ENCODE measurements at regions not wholly inside any gene's neighbourhood (a gene's known extent, or its start where the extent isn't known, plus 50 kb on each side); places are given as distances from the start of the nearest gene placed in this dataset.

DNA sequence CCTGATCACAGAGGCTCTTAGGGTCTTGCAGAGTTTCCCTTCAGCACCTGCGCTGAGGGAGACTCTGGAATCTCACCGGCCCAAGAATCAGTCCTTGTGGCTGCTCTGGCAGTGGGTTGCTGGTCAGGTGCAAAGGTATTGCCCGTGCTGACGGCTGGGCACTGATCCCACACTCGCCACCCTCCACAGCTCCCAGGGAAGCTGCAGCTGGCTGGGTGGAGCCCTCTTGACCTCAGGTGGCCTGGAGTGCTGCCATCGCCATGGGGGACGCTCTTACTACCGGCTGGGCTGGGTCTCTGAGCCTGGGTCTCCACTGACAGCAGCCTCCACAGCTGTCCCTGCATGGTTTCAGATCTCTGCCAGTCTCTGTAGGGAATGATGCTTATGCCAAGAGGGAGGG lies 52.6 kb upstream of the EPHB3 start:
- Mint-ChIP-seq H3K27ac (ENCODE audit: unreplicated experiment) (no peak overlapping the region), H3K27me3 (ENCODE audit: low read depth, unreplicated experiment) (peaks cover 83% of the 10 kb centered on the region), H3K9me3 (ENCODE audit: unreplicated experiment) (peaks cover 25% of the 10 kb centered on the region), H3K4me1 (ENCODE audit: low read depth, unreplicated experiment) (peaks cover under 1% of the 10 kb centered on the region), H3K36me3 (ENCODE audit: low read depth, unreplicated experiment) (no peaks in the 10 kb centered on the region), H3K4me3 (ENCODE audit: unreplicated experiment) (no peak overlapping the region)
- Histone ChIP-seq H3K27ac (ENCODE audit: low read depth, low read length) (no peak overlapping the region), H3K36me3 (ENCODE audit: insufficient read depth, low read length) (no peaks in the 10 kb centered on the region), H3K4me1 (ENCODE audit: insufficient read depth, low read length) (peaks cover 10% of the 10 kb centered on the region), H3K4me2 (ENCODE audit: low read length) (no peak overlapping the region), H3K9ac (ENCODE audit: low read length) (no peak overlapping the region), H3K27me3 (ENCODE audit: insufficient read depth, low read length) (peaks cover 45% of the 10 kb centered on the region), H2AFZ (ENCODE audit: low read depth, low read length) (no peak overlapping the region), H3K4me3 (ENCODE audit: insufficient read depth, low read depth, low read length) (no peak overlapping the region), H4K20me1 (ENCODE audit: insufficient read depth, low read length) (no peaks in the 10 kb centered on the region), H3K9me3 (ENCODE audit: insufficient read depth, low read depth, low read length) (peaks cover 3% of the 10 kb centered on the region), H3K79me2 (ENCODE audit: insufficient read depth, low read length) (no peaks in the 10 kb centered on the region)
- DNase-seq (ENCODE audit: low read depth) = no peak
- no peak for FAIRE-seq
- no peak for TF ChIP-seq EZH2 (IDR thresholded peaks at IDR 0.05; ENCODE audit: insufficient read depth, low read length)
- TF ChIP-seq, protein P1, sequence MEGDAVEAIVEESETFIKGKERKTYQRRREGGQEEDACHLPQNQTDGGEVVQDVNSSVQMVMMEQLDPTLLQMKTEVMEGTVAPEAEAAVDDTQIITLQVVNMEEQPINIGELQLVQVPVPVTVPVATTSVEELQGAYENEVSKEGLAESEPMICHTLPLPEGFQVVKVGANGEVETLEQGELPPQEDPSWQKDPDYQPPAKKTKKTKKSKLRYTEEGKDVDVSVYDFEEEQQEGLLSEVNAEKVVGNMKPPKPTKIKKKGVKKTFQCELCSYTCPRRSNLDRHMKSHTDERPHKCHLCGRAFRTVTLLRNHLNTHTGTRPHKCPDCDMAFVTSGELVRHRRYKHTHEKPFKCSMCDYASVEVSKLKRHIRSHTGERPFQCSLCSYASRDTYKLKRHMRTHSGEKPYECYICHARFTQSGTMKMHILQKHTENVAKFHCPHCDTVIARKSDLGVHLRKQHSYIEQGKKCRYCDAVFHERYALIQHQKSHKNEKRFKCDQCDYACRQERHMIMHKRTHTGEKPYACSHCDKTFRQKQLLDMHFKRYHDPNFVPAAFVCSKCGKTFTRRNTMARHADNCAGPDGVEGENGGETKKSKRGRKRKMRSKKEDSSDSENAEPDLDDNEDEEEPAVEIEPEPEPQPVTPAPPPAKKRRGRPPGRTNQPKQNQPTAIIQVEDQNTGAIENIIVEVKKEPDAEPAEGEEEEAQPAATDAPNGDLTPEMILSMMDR (IDR thresholded peaks at IDR 0.05; ENCODE audit: insufficient read depth, low read depth, low read length) = no peak

GRCh38 chr3:184511741-184512140 lies 49.8 kb upstream of the EPHB3 start:
- DNase-seq (ENCODE audit: low read depth) = no peak
- peaks cover 3% of the 10 kb centered on the region for H3K9me3 ChIP-seq (ENCODE audit: insufficient read depth, low read depth, low read length)
- peaks cover 67% of the 10 kb centered on the region for H3K27me3 Mint-ChIP-seq (ENCODE audit: low read depth, unreplicated experiment)
- peaks cover 45% of the 10 kb centered on the region for H3K27me3 ChIP-seq (ENCODE audit: insufficient read depth, low read length)
- H3K4me3 ChIP-seq (ENCODE audit: insufficient read depth, low read depth, low read length) = no peak overlapping the region
- TF ChIP-seq, protein P1 (IDR thresholded peaks at IDR 0.05; ENCODE audit: insufficient read depth, low read depth, low read length) = no peak
- TF ChIP-seq EZH2 (IDR thresholded peaks at IDR 0.05; ENCODE audit: insufficient read depth, low read length) = no peak
- H3K4me2 ChIP-seq (ENCODE audit: low read length) = no peak overlapping the region
- no peak overlapping the region for H3K27ac Mint-ChIP-seq (ENCODE audit: unreplicated experiment)
- H3K9me3 Mint-ChIP-seq (ENCODE audit: unreplicated experiment) = peaks cover 21% of the 10 kb centered on the region
- H3K9ac ChIP-seq (ENCODE audit: low read length) = no peak overlapping the region
- H3K36me3 Mint-ChIP-seq (ENCODE audit: low read depth, unreplicated experiment) = no peaks in the 10 kb centered on the region
- H4K20me1 ChIP-seq (ENCODE audit: insufficient read depth, low read length) = no peaks in the 10 kb centered on the region
- no peak overlapping the region for H3K27ac ChIP-seq (ENCODE audit: low read depth, low read length)
- H2AFZ ChIP-seq (ENCODE audit: low read depth, low read length) = no peak overlapping the region
- no peak for FAIRE-seq
- peaks cover 5% of the 10 kb centered on the region for H3K4me1 Mint-ChIP-seq (ENCODE audit: low read depth, unreplicated experiment)
- peaks cover 11% of the 10 kb centered on the region for H3K4me1 ChIP-seq (ENCODE audit: insufficient read depth, low read length)
- H3K36me3 ChIP-seq (ENCODE audit: insufficient read depth, low read length) = no peaks in the 10 kb centered on the region
- peak overlapping the region; percentile 32 for H3K4me3 Mint-ChIP-seq (ENCODE audit: unreplicated experiment)
- no peaks in the 10 kb centered on the region for H3K79me2 ChIP-seq (ENCODE audit: insufficient read depth, low read length)
